ENCODE measurements at regions not wholly inside any gene's neighbourhood (a gene's known extent, or its start where the extent isn't known, plus 50 kb on each side); places are given as distances from the start of the nearest gene placed in this dataset.
A peak's percentile ranks its signal among the peaks of the same experiment; 100 is the strongest.

GRCh38 chr3:5270666-5271371 lies 83.3 kb downstream of the EDEM1 start:
- no peak for DNase-seq

GRCh38 chr3:5271372-5271683 lies 83.8 kb downstream of the EDEM1 start:
- DNase-seq: no peak

- DNase-seq: no peak
Measured at GRCh38 chr3:5272387-5272786, 84.9 kb downstream of the EDEM1 start.

- DNase-seq: no peak
Measured at GRCh38 chr3:5274091-5274490, 86.6 kb downstream of the EDEM1 start.

GRCh38 chr3:5275529-5275928 lies 88.0 kb downstream of the EDEM1 start:
- DNase-seq: no peak

- DNase-seq: no peak
Measured at GRCh38 chr3:5276934-5277333, 89.4 kb downstream of the EDEM1 start.

- no peak for DNase-seq
Measured at GRCh38 chr3:5277612-5278236, 90.2 kb downstream of the EDEM1 start.

GRCh38 chr3:5278666-5279065 lies 91.2 kb downstream of the EDEM1 start:
- no peak for DNase-seq

GRCh38 chr3:5282703-5283102 lies 95.2 kb downstream of the EDEM1 start:
- DNase-seq: no peak

- DNase-seq: no peak
Measured at GRCh38 chr3:5285439-5285838, 97.9 kb downstream of the EDEM1 start.

- no peak for DNase-seq
Measured at GRCh38 chr3:5290915-5291314, 103.4 kb downstream of the EDEM1 start.

- no peak for DNase-seq
Measured at GRCh38 chr3:5292512-5292911, 105.0 kb downstream of the EDEM1 start.

- no peak for DNase-seq
Measured at GRCh38 chr3:5293207-5293606, 105.7 kb downstream of the EDEM1 start.

- DNase-seq: no peak
Measured at GRCh38 chr3:5294356-5294755, 106.8 kb downstream of the EDEM1 start.

GRCh38 chr3:5295191-5295690 lies 107.7 kb downstream of the EDEM1 start:
- DNase-seq: no peak

- no peak for DNase-seq
Measured at GRCh38 chr3:5296362-5296761, 108.9 kb downstream of the EDEM1 start.

GRCh38 chr3:5297895-5298294 lies 110.4 kb downstream of the EDEM1 start:
- DNase-seq: peak in 1 of 58 donors; percentile 4

- DNase-seq: no peak
Measured at GRCh38 chr3:5298453-5298852, 110.9 kb downstream of the EDEM1 start.

GRCh38 chr3:5299161-5299560 lies 111.7 kb downstream of the EDEM1 start:
- no peak for DNase-seq

- DNase-seq: no peak
Measured at GRCh38 chr3:5300638-5301037, 113.1 kb downstream of the EDEM1 start.

GRCh38 chr3:5301651-5302297 lies 114.3 kb downstream of the EDEM1 start:
- peak in 1 of 58 donors; percentile 32 for DNase-seq

GRCh38 chr3:5302661-5303060 lies 115.2 kb downstream of the EDEM1 start:
- DNase-seq: no peak

GRCh38 chr3:5304188-5304587 lies 116.7 kb downstream of the EDEM1 start:
- no peak for DNase-seq

Data from anterior cingulate cortex (tissue), 58 donors.